ES-I3 (cell line): ENCODE measurements at regions not wholly inside any gene's neighbourhood (a gene's known extent, or its start where the extent isn't known, plus 50 kb on each side); places are given as distances from the start of the nearest gene placed in this dataset.
"Not testable (repeated sequence)": the region's sequence is repeated elsewhere in the genome, so short reads cannot be mapped to it uniquely, and the experiment has no call there.

Experiments
- H3K36me3 ChIP-seq: 2 replicates; pipeline ENCODE4 v1.6.1; 2013; ENCODE audit warnings: mild to moderate bottlenecking, low read length, control low read depth, moderate library complexity; ENCODE audit not compliant: insufficient read depth
- H3K4me1 ChIP-seq: 2 replicates; pipeline ENCODE4 v1.6.1; 2013; ENCODE audit warnings: mild to moderate bottlenecking, control low read depth, low read length; ENCODE audit not compliant: insufficient read depth
- H3K9ac ChIP-seq: 2 replicates; pipeline ENCODE4 v1.6.1; 2013; ENCODE audit warnings: low read depth, mild to moderate bottlenecking, low read length, moderate library complexity
- H3K9me3 ChIP-seq: 2 replicates; pipeline ENCODE4 v1.6.1; 2013; ENCODE audit warnings: mild to moderate bottlenecking, low read length, moderate library complexity; ENCODE audit not compliant: control insufficient read depth, insufficient read depth

DNA sequence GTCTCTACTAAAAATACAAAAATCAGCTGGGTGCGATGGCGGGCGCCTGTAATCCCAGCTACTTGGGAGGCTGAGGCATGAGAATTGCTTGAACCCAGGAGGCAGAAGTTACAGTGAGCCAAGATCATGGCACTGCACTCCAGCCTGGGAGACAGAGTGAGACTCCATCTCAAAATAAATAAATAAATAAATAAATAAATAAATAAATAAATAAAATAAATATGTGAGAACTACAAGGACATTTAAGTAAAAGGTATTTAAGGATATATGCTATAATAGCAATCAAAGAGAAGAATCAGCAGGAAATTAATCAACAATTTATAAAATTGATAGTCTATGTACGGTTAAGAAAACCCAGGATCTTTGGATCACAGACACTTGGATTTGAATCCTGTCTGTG is 154.0 kb upstream of the MPDZ start:
- not testable (repeated sequence) for H3K36me3 ChIP-seq, H3K9me3 ChIP-seq, H3K9ac ChIP-seq
- H3K4me1 ChIP-seq: peaks cover 39% of the 10 kb centered on the region

GRCh38 chr9:13432904-13433303 is 153.4 kb upstream of the MPDZ start:
- H3K4me1 ChIP-seq: peaks cover 44% of the 10 kb centered on the region
- peaks cover 3% of the 10 kb centered on the region; the same call in 1 of the 2 replicates for H3K9me3 ChIP-seq
- no peak overlapping the region for H3K9ac ChIP-seq
- no peaks in the 10 kb centered on the region for H3K36me3 ChIP-seq

DNA sequence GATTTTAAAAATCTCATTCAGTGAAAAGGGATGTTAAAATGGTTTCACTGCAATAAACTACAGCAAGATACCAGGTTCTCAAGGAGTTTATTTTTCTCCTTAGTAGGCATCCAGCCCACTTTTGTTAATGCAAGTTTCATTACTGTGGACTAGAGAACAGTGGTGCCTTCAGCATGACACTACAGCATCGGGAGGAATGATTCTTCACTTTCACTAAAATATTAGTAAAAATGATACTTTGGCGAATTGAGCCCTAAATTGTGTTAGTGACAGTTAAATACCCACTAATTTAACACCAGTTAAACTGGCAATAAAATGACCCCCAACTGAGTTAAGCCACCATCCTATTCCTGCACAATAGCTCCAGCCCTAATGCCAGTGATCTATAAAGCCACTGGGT is 152.2 kb upstream of the MPDZ start:
- peaks cover 3% of the 10 kb centered on the region; the same call in 1 of the 2 replicates for H3K9me3 ChIP-seq
- peaks cover 47% of the 10 kb centered on the region for H3K4me1 ChIP-seq
- no peak overlapping the region for H3K9ac ChIP-seq
- no peaks in the 10 kb centered on the region for H3K36me3 ChIP-seq

DNA sequence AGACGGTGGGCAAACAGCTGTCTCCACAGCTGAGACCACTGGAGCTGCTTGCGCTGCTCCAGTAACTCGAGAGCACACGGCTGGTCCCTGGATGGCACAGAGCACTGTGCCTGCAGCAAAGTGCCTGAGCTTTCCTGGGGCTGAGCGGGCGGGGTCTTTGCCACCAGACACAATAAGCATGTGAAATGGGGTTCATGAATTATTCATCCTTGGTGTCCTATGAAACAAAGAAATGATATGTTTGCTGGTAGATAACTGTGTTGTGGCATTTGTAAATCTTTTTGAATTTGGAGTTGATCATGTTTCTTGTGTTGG is 151.7 kb upstream of the MPDZ start:
- Histone ChIP-seq H3K9me3 (peaks cover 3% of the 10 kb centered on the region; the same call in 1 of the 2 replicates), H3K4me1 (peaks cover 47% of the 10 kb centered on the region), H3K36me3 (no peaks in the 10 kb centered on the region), H3K9ac (no peak overlapping the region)

DNA sequence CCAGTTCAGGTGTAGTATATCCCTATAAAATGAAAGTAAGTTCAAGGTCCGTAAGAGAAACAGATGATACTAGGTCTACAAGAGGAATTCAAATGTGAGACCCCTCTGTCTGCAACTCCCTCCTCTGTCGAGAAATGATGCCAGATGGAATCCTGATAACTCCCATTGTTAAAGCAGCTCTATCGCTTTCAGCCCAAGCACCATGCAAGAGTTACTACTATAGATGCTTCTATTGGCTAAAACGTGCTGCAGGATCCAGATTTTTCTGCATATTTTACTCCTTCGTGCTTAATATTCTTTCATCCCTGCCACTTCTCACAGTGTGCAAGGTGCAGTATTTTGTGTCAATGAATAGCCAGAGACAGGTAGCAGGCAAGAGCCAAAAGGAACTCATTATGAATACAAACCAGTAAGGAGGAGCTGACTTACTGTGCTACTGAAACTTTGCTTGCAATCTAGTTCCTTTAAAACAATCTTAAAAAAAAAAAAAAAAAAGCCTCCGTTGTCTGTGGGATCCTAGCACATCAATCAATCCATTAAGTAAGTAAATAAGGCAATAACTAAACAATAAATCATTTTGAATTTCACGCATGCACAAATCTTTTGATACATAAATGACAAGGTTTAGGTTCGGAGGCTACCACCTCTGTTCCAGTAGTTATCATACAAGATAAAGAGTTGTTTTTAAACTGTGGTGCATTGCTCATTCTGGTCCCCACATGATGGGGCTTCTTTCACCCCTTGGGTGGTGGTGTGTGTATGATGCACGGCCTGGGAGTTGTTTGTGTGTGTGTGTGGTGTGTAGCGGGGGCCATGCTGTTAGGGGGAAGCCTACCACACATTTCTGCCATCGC is 151.1 kb upstream of the MPDZ start:
- Histone ChIP-seq H3K4me1 (peaks cover 47% of the 10 kb centered on the region), H3K9me3 (no peaks in the 10 kb centered on the region), H3K9ac (no peak overlapping the region), H3K36me3 (no peaks in the 10 kb centered on the region)

DNA sequence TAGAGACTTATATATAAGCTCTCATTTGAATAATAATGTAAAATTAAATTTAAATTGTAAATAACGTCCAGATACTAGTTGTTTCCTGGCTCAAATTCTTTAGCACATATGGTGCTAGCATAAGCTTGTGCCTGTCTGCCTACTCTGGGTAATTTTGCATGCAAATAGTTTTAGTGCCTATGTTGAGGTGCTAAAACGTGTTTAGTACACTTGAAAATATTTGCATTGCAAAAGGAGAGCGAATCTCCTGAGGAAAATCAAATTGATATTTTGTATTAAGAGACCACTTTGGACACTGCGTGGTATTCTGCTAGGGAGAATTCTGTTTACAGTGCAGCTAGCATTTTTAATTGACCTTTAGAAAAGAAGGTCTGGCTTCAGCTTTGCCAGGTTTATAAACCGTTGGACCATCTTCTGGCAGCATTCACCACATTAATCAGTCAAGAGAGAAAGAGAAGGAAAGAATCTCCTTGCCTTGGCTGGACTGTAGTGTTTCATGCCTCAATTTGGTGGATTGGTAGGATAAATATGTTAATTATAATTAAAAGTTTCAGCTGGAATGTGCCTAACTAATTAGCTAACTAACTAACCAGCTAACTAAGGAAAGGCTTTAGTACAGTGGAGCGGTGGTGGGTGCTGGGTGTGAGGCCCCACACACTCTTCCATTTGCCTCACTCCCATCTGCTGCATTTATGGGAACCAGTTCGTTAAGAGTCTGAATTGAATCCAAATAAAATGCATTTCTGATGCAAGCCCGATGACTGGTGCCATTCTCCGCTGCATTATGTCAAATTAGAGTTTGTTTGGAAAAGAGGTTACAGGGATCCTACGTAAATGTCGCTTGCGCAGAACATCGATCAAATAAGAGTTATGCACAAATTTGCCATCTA is 150.1 kb upstream of the MPDZ start:
- H3K4me1 ChIP-seq: peaks cover 47% of the 10 kb centered on the region
- H3K9me3 ChIP-seq: no peaks in the 10 kb centered on the region
- no peaks in the 10 kb centered on the region for H3K36me3 ChIP-seq
- no peak overlapping the region for H3K9ac ChIP-seq

DNA sequence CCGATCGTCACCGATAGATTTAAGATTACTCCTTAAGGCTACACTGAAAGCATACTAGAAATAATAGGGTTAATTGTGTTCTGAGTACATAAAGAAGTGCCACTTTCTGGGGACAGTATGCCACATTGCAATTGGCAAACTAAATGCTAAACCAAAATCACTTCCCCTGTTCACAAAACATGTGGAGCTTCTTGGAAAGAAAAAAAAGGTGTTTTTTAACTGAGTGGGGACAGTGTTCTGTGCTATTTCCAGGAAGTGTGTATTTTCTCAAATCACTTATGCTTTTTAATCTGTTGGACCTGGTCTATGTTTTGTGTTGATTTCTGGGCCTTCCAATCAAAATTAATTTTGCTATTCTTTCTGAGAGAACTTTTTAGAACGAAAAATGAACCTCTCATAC is 149.3 kb upstream of the MPDZ start:
- H3K36me3 ChIP-seq: no peaks in the 10 kb centered on the region
- H3K4me1 ChIP-seq: peaks cover 41% of the 10 kb centered on the region
- no peak overlapping the region; the same call in 1 of the 2 replicates for H3K9ac ChIP-seq
- no peaks in the 10 kb centered on the region for H3K9me3 ChIP-seq

DNA sequence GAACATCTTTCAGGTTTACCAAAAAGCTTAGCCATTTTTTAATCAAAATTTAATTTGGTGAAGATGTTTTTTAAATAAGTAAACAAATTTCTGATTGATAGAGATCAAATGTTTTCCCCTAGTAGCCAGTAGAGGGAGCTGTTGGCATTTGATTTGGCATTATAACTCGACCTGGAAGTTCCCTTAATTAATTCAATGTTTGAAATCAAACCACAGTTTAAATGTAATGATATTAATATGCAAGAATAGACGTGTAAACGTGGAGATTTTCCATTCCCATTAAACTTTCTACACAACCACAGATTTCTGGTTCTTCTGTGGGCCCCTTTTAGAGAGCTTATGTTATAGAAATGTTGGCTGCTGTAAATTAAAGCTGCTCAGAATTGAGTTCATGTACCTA is 148.1 kb upstream of the MPDZ start:
- no peak overlapping the region for H3K9ac ChIP-seq
- no peaks in the 10 kb centered on the region for H3K36me3 ChIP-seq
- H3K9me3 ChIP-seq: no peaks in the 10 kb centered on the region
- H3K4me1 ChIP-seq: peaks cover 41% of the 10 kb centered on the region

DNA sequence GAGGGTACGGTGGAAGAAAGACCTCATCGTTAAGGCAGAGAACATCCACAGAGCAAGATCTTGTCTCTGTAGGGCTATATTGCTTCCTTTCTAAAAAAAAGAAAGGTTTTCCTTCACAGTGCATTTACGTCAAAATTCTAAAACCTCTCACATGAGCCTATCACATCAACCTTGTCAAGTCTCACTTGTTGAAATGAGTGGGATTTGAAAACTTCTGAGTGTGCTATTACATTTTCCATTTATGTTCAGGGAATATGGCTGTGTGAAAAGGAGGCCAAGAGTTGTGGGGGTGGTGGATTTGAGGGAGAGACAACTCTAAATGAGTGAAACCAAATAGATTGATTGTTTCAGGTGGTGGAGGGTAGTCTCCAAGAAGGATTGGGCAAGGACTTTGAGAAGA is 147.1 kb upstream of the MPDZ start:
- no peaks in the 10 kb centered on the region for H3K9me3 ChIP-seq
- no peak overlapping the region for H3K9ac ChIP-seq
- no peaks in the 10 kb centered on the region for H3K36me3 ChIP-seq
- peaks cover 38% of the 10 kb centered on the region for H3K4me1 ChIP-seq

GRCh38 chr9:13424872-13425271 is 145.4 kb upstream of the MPDZ start:
- H3K36me3 ChIP-seq: no peaks in the 10 kb centered on the region
- H3K9ac ChIP-seq: no peak overlapping the region

DNA sequence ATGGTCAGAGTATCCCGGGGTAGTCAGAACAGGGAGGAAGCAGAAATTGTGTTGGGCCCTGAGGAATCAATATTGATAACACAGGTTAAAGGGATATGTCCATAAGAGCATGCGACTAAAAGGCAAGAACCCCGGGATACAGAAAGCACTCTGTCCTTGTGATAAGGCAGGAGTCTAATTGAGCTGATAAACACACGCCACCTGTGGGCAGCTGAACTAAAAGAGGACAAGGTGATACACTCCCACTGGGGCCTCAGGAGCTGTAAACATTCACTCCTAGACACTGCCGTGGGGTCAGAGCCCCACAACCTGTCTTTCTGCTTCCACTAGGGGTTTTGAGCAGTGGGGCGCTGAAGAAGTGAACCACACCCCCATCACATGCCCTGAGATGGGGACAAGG is 144.7 kb upstream of the MPDZ start:
- Histone ChIP-seq H3K9me3 (no peaks in the 10 kb centered on the region), H3K9ac (no peak overlapping the region), H3K4me1 (peaks cover 15% of the 10 kb centered on the region), H3K36me3 (no peaks in the 10 kb centered on the region)

More at GRCh38 chr9:13424872-13425271, 145.4 kb upstream of the MPDZ start:
- peaks cover 22% of the 10 kb centered on the region for H3K4me1 ChIP-seq
- no peaks in the 10 kb centered on the region for H3K9me3 ChIP-seq

- Histone ChIP-seq H3K36me3 (no peaks in the 10 kb centered on the region), H3K9ac (no peak overlapping the region), H3K9me3 (no peaks in the 10 kb centered on the region), H3K4me1 (no peaks in the 10 kb centered on the region)
Observed at GRCh38 chr9:13414349-13414748, 134.9 kb upstream of the MPDZ start.

- no peak overlapping the region for H3K9ac ChIP-seq
- no peaks in the 10 kb centered on the region for H3K9me3 ChIP-seq
- H3K4me1 ChIP-seq: no peaks in the 10 kb centered on the region
- no peaks in the 10 kb centered on the region for H3K36me3 ChIP-seq
Observed at GRCh38 chr9:13412331-13412730, 132.8 kb upstream of the MPDZ start.

GRCh38 chr9:13411791-13412190 is 132.3 kb upstream of the MPDZ start:
- Histone ChIP-seq H3K9ac (no peak overlapping the region), H3K4me1 (no peaks in the 10 kb centered on the region), H3K36me3 (no peaks in the 10 kb centered on the region), H3K9me3 (no peaks in the 10 kb centered on the region)

DNA sequence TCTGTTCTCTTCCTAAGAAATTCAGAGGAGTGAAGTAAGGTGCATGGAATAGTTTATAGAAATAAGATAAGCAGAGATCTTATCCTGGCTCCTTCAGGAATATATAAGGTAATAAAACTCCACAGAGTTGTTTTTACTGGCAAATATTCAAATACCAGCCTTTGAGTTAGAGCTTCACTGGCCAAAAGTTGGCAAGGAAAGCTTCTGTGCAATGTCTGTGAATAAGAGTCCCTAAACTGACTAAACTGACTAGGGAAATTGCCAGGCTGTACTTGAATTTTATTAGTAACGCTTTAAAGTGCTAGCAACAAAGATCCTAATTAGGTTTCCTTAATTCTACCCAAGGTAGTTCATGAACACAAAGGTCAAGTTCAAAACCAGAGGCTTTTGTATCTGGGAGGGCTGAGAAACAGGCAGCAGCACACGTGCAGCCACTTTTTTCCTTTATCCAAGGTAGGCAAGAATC is 131.1 kb upstream of the MPDZ start:
- H3K9me3 ChIP-seq: no peaks in the 10 kb centered on the region
- H3K9ac ChIP-seq: no peak overlapping the region
- no peaks in the 10 kb centered on the region for H3K36me3 ChIP-seq
- H3K4me1 ChIP-seq: no peaks in the 10 kb centered on the region
